ENCODE measurements at regions not wholly inside any gene's neighbourhood (a gene's known extent, or its start where the extent isn't known, plus 50 kb on each side); places are given as distances from the start of the nearest gene placed in this dataset.

DNA sequence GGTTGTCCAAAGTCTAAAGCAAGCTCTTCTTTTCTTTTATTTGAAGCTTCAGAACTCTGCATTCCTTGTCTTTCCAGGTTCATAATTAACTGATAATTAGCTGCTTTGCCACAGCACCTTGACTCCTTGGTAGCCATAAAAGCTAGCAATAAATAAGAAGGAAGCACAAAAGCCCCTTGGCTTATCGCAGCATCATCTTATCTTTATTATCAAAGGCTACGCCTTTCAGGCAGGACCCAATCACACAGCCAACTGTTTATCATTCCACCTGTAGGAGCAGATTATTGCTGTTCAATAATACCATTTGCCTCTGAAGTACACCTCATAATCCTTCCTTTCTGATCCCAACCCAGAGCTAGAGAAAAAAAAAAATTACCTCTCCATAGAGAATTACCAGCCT lies 489.2 kb downstream of the SATB2 start:
- TF ChIP-seq RAD21 (IDR thresholded peaks at IDR 0.05) (no peak), JUND (IDR thresholded peaks at IDR 0.05) (no peak), CTCF (IDR thresholded peaks at IDR 0.05; ENCODE audit: low read depth, low read length, missing input control) (no peak), YY1 (IDR thresholded peaks at IDR 0.05) (no peak), FOXA2 (IDR thresholded peaks at IDR 0.05) (no peak), EGR1 (IDR thresholded peaks at IDR 0.05; ENCODE audit: low read depth in 2 of 2) (no peak), HNF4A (conservative IDR thresholded peaks at IDR 0.05) (no peak), FOXA1 (IDR thresholded peaks at IDR 0.05) (no peak), TAF1 (conservative IDR thresholded peaks at IDR 0.05) (no peak)
- TF ChIP-seq, protein P1, sequence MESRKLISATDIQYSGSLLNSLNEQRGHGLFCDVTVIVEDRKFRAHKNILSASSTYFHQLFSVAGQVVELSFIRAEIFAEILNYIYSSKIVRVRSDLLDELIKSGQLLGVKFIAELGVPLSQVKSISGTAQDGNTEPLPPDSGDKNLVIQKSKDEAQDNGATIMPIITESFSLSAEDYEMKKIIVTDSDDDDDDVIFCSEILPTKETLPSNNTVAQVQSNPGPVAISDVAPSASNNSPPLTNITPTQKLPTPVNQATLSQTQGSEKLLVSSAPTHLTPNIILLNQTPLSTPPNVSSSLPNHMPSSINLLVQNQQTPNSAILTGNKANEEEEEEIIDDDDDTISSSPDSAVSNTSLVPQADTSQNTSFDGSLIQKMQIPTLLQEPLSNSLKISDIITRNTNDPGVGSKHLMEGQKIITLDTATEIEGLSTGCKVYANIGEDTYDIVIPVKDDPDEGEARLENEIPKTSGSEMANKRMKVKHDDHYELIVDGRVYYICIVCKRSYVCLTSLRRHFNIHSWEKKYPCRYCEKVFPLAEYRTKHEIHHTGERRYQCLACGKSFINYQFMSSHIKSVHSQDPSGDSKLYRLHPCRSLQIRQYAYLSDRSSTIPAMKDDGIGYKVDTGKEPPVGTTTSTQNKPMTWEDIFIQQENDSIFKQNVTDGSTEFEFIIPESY (IDR thresholded peaks at IDR 0.05) = no peak
- TF ChIP-seq, protein P2, sequence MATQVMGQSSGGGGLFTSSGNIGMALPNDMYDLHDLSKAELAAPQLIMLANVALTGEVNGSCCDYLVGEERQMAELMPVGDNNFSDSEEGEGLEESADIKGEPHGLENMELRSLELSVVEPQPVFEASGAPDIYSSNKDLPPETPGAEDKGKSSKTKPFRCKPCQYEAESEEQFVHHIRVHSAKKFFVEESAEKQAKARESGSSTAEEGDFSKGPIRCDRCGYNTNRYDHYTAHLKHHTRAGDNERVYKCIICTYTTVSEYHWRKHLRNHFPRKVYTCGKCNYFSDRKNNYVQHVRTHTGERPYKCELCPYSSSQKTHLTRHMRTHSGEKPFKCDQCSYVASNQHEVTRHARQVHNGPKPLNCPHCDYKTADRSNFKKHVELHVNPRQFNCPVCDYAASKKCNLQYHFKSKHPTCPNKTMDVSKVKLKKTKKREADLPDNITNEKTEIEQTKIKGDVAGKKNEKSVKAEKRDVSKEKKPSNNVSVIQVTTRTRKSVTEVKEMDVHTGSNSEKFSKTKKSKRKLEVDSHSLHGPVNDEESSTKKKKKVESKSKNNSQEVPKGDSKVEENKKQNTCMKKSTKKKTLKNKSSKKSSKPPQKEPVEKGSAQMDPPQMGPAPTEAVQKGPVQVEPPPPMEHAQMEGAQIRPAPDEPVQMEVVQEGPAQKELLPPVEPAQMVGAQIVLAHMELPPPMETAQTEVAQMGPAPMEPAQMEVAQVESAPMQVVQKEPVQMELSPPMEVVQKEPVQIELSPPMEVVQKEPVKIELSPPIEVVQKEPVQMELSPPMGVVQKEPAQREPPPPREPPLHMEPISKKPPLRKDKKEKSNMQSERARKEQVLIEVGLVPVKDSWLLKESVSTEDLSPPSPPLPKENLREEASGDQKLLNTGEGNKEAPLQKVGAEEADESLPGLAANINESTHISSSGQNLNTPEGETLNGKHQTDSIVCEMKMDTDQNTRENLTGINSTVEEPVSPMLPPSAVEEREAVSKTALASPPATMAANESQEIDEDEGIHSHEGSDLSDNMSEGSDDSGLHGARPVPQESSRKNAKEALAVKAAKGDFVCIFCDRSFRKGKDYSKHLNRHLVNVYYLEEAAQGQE (IDR thresholded peaks at IDR 0.05) = no peak
- TF ChIP-seq, protein P3, sequence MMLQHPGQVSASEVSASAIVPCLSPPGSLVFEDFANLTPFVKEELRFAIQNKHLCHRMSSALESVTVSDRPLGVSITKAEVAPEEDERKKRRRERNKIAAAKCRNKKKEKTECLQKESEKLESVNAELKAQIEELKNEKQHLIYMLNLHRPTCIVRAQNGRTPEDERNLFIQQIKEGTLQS (IDR thresholded peaks at IDR 0.05) = no peak

Data from liver (tissue), 3 donors.